Hepatocyte (in vitro differentiated cells): ENCODE measurements at regions not wholly inside any gene's neighbourhood (a gene's known extent, or its start where the extent isn't known, plus 50 kb on each side); places are given as distances from the start of the nearest gene placed in this dataset.

ENCODE experiments used
- CTCF ChIP-seq: fragments of 200-600 bp; sonication (generic); IDR thresholded peaks from 2 replicates; pipeline ENCODE4 v1.5.1; 2016; ENCODE audit warnings: antibody characterized with exemption, mild to moderate bottlenecking; ENCODE audit not compliant: poor library complexity
- EZH2 ChIP-seq: fragments of 200-600 bp; sonication (generic); IDR thresholded peaks from 2 replicates; pipeline ENCODE4 v1.6.1; 2016; ENCODE audit warnings: antibody characterized with exemption, mild to moderate bottlenecking, borderline replicate concordance
- EZH2phosphoT487 ChIP-seq: fragments of 200-600 bp; sonication (generic); IDR thresholded peaks from one replicate; pipeline ENCODE4 v1.6.1; 2018; ENCODE audit warnings: antibody characterized with exemption, mild to moderate bottlenecking, low read depth, moderate library complexity; ENCODE audit not compliant: unreplicated experiment, severe bottlenecking

DNA sequence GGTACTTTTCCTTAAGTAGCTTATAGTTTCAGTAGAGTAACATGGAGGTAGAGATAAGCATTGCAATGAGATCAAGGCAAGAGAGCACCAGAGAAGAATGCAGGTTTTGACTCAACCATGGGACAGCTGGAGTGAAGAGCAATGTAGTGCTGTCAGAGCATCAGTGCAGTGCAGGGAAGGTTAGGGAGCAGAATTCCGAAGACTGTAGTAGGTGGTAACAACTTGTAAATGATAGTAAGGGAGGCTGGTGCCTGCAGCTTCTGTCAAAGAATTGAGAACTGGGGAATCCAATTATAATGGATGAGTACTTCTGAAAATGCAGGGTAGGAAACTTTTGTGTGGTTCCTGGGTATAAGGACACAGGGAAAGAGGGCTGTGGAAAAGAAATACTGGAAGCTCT lies 183.2 kb downstream of the KCNS3 start:
- TF ChIP-seq CTCF, result no peak
- TF ChIP-seq EZH2, result no peak
- no peak for TF ChIP-seq EZH2phosphoT487
